T-helper 17 cell (primary cell): ENCODE measurements at regions not wholly inside any gene's neighbourhood (a gene's known extent, or its start where the extent isn't known, plus 50 kb on each side); places are given as distances from the start of the nearest gene placed in this dataset.

Experiments used
- ATAC-seq: fragments of 150-1000 bp; cut with Tn5 transposase; 2 replicates; pipeline ENCODE4 v1.10.0; 2021; ENCODE audit warnings: mild to moderate bottlenecking, moderate library complexity
- DNase-seq, 3 donors: peaks; one replicate each; pipeline versions ENCODE4 v3.0.0 to v3.0.0-alpha.2; 2020 to 2021
- H3K9me3 ChIP-seq: one replicate; pipeline ENCODE4 v1.7.0; 2013; ENCODE audit warnings: low read length, mild to moderate bottlenecking; ENCODE audit not compliant: control insufficient read depth, poor library complexity, severe bottlenecking
- H3K27ac Mint-ChIP-seq: one replicate; pipeline ENCODE4 v1.8.0; 2022; ENCODE audit warnings: mild to moderate bottlenecking, moderate library complexity, mixed read lengths
- H3K27me3 Mint-ChIP-seq: one replicate; pipeline ENCODE4 v1.8.0; 2022; ENCODE audit warnings: mixed read lengths
- H3K36me3 Mint-ChIP-seq: one replicate; pipeline ENCODE4 v1.8.0; 2022; ENCODE audit warnings: low read depth, mixed read lengths
- H3K4me1 Mint-ChIP-seq: one replicate; pipeline ENCODE4 v1.8.0; 2022; ENCODE audit warnings: mild to moderate bottlenecking, mixed read lengths
- H3K4me3 Mint-ChIP-seq: one replicate; pipeline ENCODE4 v1.8.0; 2022; ENCODE audit warnings: mild to moderate bottlenecking, moderate library complexity, mixed read lengths

GRCh38 chr6:113466526-113466925, 390.6 kb upstream of the MARCKS start:
- Mint-ChIP-seq H3K4me3 (no peak overlapping the region), H3K4me1 (no peaks in the 10 kb centered on the region), H3K27ac (no peak overlapping the region), H3K27me3 (no peaks in the 10 kb centered on the region), H3K36me3 (no peaks in the 10 kb centered on the region)
- DNase-seq (no peak), ATAC-seq (no peak)
- H3K9me3 ChIP-seq: no peaks in the 10 kb centered on the region

- H3K9me3 ChIP-seq: no peaks in the 10 kb centered on the region
- Mint-ChIP-seq H3K36me3 (no peaks in the 10 kb centered on the region), H3K4me1 (no peaks in the 10 kb centered on the region), H3K27me3 (no peaks in the 10 kb centered on the region), H3K4me3 (no peak overlapping the region), H3K27ac (no peak overlapping the region)
- ATAC-seq: no peak
- DNase-seq: no peak
Measured at GRCh38 chr6:113475392-113475791, 381.8 kb upstream of the MARCKS start.

GRCh38 chr6:113476937-113477839, 380.0 kb upstream of the MARCKS start:
- ATAC-seq: no peak
- H3K9me3 ChIP-seq: no peaks in the 10 kb centered on the region
- no peak overlapping the region for H3K27ac Mint-ChIP-seq
- no peak overlapping the region for H3K4me3 Mint-ChIP-seq
- H3K4me1 Mint-ChIP-seq: no peaks in the 10 kb centered on the region
- H3K36me3 Mint-ChIP-seq: no peaks in the 10 kb centered on the region
- no peak for DNase-seq
- no peaks in the 10 kb centered on the region for H3K27me3 Mint-ChIP-seq

DNA sequence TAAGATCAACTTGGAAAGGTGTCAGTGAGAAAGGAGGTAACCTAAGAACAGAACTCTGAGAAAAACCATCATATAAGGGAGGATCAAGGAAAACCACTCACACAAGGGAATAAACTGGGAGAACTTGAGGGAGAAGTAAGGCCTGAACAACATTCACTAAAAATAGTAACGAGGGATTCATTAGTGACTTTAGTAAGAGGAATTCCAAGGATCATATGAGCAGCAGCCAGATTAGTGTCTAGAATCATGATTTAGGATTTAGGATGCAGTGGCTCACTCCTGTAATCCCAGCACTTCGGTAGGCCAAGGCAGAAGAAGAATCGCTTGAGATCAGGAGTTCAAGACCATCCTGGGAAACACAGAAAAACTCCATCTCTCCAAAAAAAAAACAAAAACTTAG, 376.5 kb upstream of the MARCKS start:
- Mint-ChIP-seq H3K4me1 (no peaks in the 10 kb centered on the region), H3K4me3 (no peak overlapping the region), H3K27me3 (no peaks in the 10 kb centered on the region), H3K36me3 (no peaks in the 10 kb centered on the region), H3K27ac (no peak overlapping the region)
- no peaks in the 10 kb centered on the region for H3K9me3 ChIP-seq
- ATAC-seq (no peak), DNase-seq (no peak)

GRCh38 chr6:113481458-113481857, 375.7 kb upstream of the MARCKS start:
- Mint-ChIP-seq H3K4me3 (no peak overlapping the region), H3K27ac (no peak overlapping the region), H3K36me3 (no peaks in the 10 kb centered on the region), H3K4me1 (no peaks in the 10 kb centered on the region), H3K27me3 (no peaks in the 10 kb centered on the region)
- ATAC-seq: no peak
- no peak for DNase-seq
- H3K9me3 ChIP-seq: no peaks in the 10 kb centered on the region

DNA sequence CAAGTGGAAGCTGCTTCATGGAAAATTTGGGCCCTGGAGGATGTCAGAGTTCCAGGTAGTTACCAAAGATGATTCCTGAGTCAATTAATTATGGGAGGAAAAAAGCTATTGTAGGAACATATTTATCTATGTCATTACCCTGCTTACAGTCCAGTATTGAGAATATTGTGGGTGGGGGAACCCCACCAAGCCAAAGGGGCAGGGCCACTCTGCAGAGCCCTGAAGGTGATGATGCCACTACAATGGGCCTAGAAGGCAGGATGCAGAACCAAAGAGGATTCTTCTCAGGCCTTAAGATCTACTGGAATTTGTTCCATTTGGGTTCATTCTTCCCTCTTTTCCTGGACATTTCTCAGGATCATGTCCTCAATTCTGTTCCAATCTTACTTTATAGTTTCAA, 375.2 kb upstream of the MARCKS start:
- H3K4me3 Mint-ChIP-seq: no peak overlapping the region
- no peaks in the 10 kb centered on the region for H3K27me3 Mint-ChIP-seq
- H3K4me1 Mint-ChIP-seq: no peaks in the 10 kb centered on the region
- no peaks in the 10 kb centered on the region for H3K36me3 Mint-ChIP-seq
- no peak for ATAC-seq
- DNase-seq: no peak
- H3K9me3 ChIP-seq: no peaks in the 10 kb centered on the region
- H3K27ac Mint-ChIP-seq: no peak overlapping the region

DNA sequence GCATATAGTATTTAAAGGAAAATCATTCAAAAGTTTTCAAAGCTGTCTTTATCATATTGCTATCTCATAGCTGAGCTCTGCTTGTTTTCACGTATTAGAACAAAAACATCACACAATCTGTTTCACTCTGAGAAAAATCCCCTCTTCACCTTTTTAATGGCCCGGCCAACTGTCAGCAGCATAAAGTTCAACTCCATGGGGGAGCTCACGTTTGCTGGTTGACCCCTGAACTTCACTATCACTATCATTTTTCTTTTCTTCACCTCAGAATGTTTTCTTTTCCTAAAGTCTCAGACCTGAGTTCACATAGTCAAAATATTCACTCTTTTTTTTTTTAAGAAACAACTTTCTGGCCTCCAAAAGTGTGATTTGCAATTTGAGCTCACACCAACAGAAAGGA, 374.4 kb upstream of the MARCKS start:
- no peaks in the 10 kb centered on the region for H3K9me3 ChIP-seq
- H3K4me1 Mint-ChIP-seq: no peaks in the 10 kb centered on the region
- no peak for DNase-seq
- H3K36me3 Mint-ChIP-seq: no peaks in the 10 kb centered on the region
- H3K27ac Mint-ChIP-seq: no peak overlapping the region
- H3K27me3 Mint-ChIP-seq: no peaks in the 10 kb centered on the region
- H3K4me3 Mint-ChIP-seq: no peak overlapping the region
- no peak for ATAC-seq

GRCh38 chr6:113486199-113486598, 370.9 kb upstream of the MARCKS start:
- DNase-seq (no peak), ATAC-seq (no peak)
- no peaks in the 10 kb centered on the region for H3K36me3 Mint-ChIP-seq
- no peaks in the 10 kb centered on the region for H3K4me1 Mint-ChIP-seq
- no peaks in the 10 kb centered on the region for H3K27me3 Mint-ChIP-seq
- no peak overlapping the region for H3K27ac Mint-ChIP-seq
- H3K4me3 Mint-ChIP-seq: no peak overlapping the region
- H3K9me3 ChIP-seq: no peaks in the 10 kb centered on the region

DNA sequence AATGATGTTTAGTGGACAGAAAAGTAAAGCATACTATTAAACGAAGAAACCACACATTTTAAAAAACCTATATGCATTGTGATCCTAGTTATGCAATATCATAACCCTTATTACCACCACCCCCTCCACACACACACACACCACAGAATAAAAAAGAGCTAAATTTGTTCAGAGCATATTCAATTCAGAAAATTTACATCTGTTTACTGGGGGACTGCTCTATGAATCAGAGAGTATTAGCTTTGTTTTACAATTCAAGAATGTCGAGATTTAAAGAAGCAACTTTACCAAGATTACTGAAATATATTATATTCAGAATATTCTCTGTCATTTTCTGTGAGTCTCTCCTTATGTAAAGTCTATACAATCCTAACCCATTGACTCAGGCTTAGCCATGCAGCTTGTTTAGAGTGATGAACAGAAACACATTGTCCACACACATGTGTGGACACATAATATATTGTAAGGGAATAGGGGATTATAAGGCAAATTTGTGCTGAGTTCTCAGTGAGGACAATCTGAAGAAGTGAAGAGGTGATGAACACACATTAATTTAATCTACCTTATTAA, 369.6 kb upstream of the MARCKS start:
- Mint-ChIP-seq H3K27ac (no peak overlapping the region), H3K27me3 (no peaks in the 10 kb centered on the region), H3K36me3 (no peaks in the 10 kb centered on the region), H3K4me3 (no peak overlapping the region), H3K4me1 (no peaks in the 10 kb centered on the region)
- no peak for ATAC-seq
- no peaks in the 10 kb centered on the region for H3K9me3 ChIP-seq
- DNase-seq: no peak

GRCh38 chr6:113488061-113488460, 369.1 kb upstream of the MARCKS start:
- ATAC-seq: no peak
- no peak overlapping the region for H3K27ac Mint-ChIP-seq
- H3K9me3 ChIP-seq: no peaks in the 10 kb centered on the region
- no peak for DNase-seq
- H3K4me1 Mint-ChIP-seq: no peaks in the 10 kb centered on the region
- no peaks in the 10 kb centered on the region for H3K27me3 Mint-ChIP-seq
- H3K4me3 Mint-ChIP-seq: no peak overlapping the region
- H3K36me3 Mint-ChIP-seq: no peaks in the 10 kb centered on the region

DNA sequence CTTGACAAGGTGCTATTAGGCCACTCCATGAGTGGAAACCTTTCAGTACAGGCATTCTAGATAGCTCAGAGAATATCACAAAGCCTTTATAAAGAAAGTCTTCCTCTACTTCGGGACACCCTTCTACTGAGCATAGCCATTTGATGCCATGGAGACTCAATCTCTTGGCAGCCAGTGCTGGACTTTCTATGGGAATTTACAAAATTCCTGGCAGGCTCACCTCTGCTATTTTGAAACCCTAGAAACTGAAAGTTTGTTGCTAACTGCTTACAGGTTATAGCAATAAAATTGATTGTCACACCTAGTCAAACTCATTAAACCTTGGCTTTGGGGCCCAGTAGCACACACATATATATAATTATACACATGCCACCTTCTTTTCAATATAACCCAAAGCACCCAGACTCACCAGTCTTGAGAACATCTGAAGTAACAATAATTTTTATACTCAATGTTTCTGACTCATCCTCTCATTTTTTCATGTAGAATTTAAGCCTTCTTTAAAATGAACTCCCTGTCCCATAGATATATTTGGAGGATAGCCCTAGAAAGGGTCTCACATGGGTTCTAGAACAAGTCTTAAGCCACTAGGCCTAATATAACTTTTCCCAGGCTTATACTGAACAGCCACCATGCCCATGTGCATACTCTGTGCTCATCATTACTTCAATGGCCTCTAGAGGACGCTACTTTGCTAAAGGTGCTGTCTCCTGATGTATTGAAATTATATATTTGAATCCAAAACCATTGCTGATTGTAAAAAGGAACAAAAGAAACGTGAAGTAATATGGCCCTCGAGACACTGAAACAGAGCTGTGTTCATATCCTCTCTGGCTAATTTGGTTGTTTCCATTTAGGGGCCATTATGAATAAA, 368.1 kb upstream of the MARCKS start:
- H3K9me3 ChIP-seq: no peaks in the 10 kb centered on the region
- H3K4me1 Mint-ChIP-seq: no peaks in the 10 kb centered on the region
- no peak overlapping the region for H3K4me3 Mint-ChIP-seq
- ATAC-seq: no peak
- no peak for DNase-seq
- H3K27me3 Mint-ChIP-seq: no peaks in the 10 kb centered on the region
- H3K36me3 Mint-ChIP-seq: no peaks in the 10 kb centered on the region
- H3K27ac Mint-ChIP-seq: no peak overlapping the region

DNA sequence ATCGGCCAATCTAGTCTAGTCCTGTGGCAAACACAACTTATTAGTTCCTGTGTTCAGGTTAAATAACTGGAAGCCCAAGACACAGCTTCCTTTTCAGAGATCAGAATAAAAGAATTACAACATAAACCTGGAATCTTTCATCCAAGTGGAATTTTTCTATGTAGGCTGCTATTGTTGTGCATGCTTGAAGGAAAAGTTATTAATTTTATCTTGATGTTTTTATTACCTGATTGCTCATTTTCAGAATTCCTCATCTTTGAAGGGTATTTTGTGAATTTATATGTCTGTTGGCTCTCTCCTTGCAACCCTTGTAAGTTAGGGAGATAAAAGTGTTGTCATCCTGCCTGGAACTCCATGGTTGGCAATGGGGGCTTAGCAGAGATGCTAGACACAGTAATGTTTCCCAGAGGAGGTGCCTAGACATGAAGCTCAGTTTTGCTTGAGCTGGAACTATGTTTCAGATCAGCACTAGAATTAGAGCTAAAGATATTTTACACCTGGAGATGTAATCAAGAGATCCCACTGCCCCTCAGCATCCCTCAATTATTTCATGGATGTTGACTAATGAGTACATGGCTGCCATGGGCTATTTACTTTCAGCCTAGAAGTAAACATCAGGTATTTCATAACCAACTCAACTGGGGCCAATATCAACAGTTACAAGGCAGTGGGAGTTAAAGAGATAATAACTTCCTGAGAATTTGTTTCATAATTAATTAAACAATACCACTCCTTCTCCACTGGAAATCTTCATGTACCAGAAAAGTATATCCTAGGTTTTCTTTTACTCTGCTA, 367.0 kb upstream of the MARCKS start:
- Mint-ChIP-seq H3K27me3 (no peaks in the 10 kb centered on the region), H3K4me3 (no peak overlapping the region), H3K36me3 (no peaks in the 10 kb centered on the region), H3K27ac (no peak overlapping the region), H3K4me1 (no peaks in the 10 kb centered on the region)
- H3K9me3 ChIP-seq: no peaks in the 10 kb centered on the region
- ATAC-seq (no peak), DNase-seq (no peak)

- no peaks in the 10 kb centered on the region for H3K27me3 Mint-ChIP-seq
- no peaks in the 10 kb centered on the region for H3K4me1 Mint-ChIP-seq
- no peak for ATAC-seq
- no peak for DNase-seq
- H3K9me3 ChIP-seq: no peaks in the 10 kb centered on the region
- H3K4me3 Mint-ChIP-seq: no peak overlapping the region
- H3K27ac Mint-ChIP-seq: no peak overlapping the region
- no peaks in the 10 kb centered on the region for H3K36me3 Mint-ChIP-seq
Measured at GRCh38 chr6:113491376-113491775, 365.8 kb upstream of the MARCKS start.
